OCI-LY1 (cell line): ENCODE measurements at regions not wholly inside any gene's neighbourhood (a gene's known extent, or its start where the extent isn't known, plus 50 kb on each side); places are given as distances from the start of the nearest gene placed in this dataset.

Experiments
- EZH2 ChIP-seq: fragments of 200-600 bp; sonication (generic), shearing (Covaris generic); IDR thresholded peaks from 2 replicates; pipeline ENCODE4 v1.8.0; 2017; ENCODE audit warnings: borderline replicate concordance, mixed run types, mild to moderate bottlenecking, antibody characterized with exemption, low read length, moderate library complexity, mixed read lengths
- TF ChIP-seq, protein P1 (sequence below): fragments of 200-600 bp; sonication (generic), shearing (Covaris generic); IDR thresholded peaks from 2 replicates; pipeline ENCODE4 v1.5.1; 2017; ENCODE audit warnings: mild to moderate bottlenecking, antibody characterized with exemption, low read length, moderate library complexity, mixed read lengths

DNA sequence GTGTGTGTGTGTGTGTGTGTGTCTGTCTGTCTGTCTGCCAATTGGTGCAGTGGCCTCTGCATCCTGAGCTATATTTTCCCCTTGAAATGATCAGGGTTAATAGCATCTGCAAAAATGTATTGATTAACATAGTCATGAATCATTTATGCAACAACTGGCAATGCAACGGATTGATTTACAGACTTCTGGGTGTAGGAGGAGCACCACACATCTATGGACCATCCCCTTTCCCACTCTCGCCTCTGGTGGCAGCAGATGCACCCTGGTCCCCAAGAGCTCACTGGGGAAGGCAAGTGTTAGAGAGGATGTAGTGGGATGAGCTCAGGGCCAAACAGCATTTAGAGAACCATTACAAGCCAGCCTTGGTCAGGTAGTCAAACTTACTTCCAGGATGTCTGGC, 272.7 kb upstream of the C2CD4B start:
- TF ChIP-seq, protein P1, sequence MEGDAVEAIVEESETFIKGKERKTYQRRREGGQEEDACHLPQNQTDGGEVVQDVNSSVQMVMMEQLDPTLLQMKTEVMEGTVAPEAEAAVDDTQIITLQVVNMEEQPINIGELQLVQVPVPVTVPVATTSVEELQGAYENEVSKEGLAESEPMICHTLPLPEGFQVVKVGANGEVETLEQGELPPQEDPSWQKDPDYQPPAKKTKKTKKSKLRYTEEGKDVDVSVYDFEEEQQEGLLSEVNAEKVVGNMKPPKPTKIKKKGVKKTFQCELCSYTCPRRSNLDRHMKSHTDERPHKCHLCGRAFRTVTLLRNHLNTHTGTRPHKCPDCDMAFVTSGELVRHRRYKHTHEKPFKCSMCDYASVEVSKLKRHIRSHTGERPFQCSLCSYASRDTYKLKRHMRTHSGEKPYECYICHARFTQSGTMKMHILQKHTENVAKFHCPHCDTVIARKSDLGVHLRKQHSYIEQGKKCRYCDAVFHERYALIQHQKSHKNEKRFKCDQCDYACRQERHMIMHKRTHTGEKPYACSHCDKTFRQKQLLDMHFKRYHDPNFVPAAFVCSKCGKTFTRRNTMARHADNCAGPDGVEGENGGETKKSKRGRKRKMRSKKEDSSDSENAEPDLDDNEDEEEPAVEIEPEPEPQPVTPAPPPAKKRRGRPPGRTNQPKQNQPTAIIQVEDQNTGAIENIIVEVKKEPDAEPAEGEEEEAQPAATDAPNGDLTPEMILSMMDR, result no peak
- TF ChIP-seq EZH2, result no peak
